ENCODE measurements at regions not wholly inside any gene's neighbourhood (a gene's known extent, or its start where the extent isn't known, plus 50 kb on each side); places are given as distances from the start of the nearest gene placed in this dataset.

GRCh38 chr4:144494280-144494679 is 151.7 kb upstream of the HHIP start:
- DNase-seq = no peak

- peak; percentile 53 for DNase-seq
Measured at GRCh38 chr4:144495944-144496343, 150.0 kb upstream of the HHIP start.

- peak; percentile 51 for DNase-seq
Measured at GRCh38 chr4:144499777-144500176, 146.2 kb upstream of the HHIP start.

- no peak for DNase-seq
Measured at GRCh38 chr4:144501231-144501780, 144.7 kb upstream of the HHIP start.

GRCh38 chr4:144504883-144505282 is 141.1 kb upstream of the HHIP start:
- no peak for DNase-seq

- DNase-seq = no peak
Measured at GRCh38 chr4:144507311-144508101, 138.4 kb upstream of the HHIP start.

- no peak for DNase-seq
Measured at GRCh38 chr4:144509088-144510015, 136.6 kb upstream of the HHIP start.

- DNase-seq = no peak
Measured at GRCh38 chr4:144514736-144515135, 131.2 kb upstream of the HHIP start.

- DNase-seq = no peak
Measured at GRCh38 chr4:144518181-144518895, 127.6 kb upstream of the HHIP start.

GRCh38 chr4:144531841-144532240 is 114.1 kb upstream of the HHIP start:
- no peak for DNase-seq

GRCh38 chr4:144547678-144548298 is 98.2 kb upstream of the HHIP start:
- no peak for DNase-seq

- no peak for DNase-seq
Measured at GRCh38 chr4:144556636-144557035, 89.3 kb upstream of the HHIP start.

- no peak for DNase-seq
Measured at GRCh38 chr4:144557404-144557803, 88.6 kb upstream of the HHIP start.

GRCh38 chr4:144562019-144562705 is 83.8 kb upstream of the HHIP start:
- DNase-seq = no peak

- DNase-seq = no peak
Measured at GRCh38 chr4:144564358-144564757, 81.6 kb upstream of the HHIP start.

GRCh38 chr4:144565527-144566195 is 80.3 kb upstream of the HHIP start:
- DNase-seq = no peak

- no peak for DNase-seq
Measured at GRCh38 chr4:144572660-144573059, 73.3 kb upstream of the HHIP start.

GRCh38 chr4:144574000-144574399 is 72.0 kb upstream of the HHIP start:
- no peak for DNase-seq

- DNase-seq = no peak
Measured at GRCh38 chr4:144574509-144574908, 71.4 kb upstream of the HHIP start.

- no peak for DNase-seq
Measured at GRCh38 chr4:144575181-144575580, 70.8 kb upstream of the HHIP start.

GRCh38 chr4:144578681-144579080 is 67.3 kb upstream of the HHIP start:
- no peak for DNase-seq
